ENCODE measurements at regions not wholly inside any gene's neighbourhood (a gene's known extent, or its start where the extent isn't known, plus 50 kb on each side); places are given as distances from the start of the nearest gene placed in this dataset.

- H3K4me1 ChIP-seq (ENCODE audit: control insufficient read depth in 1 of 2, insufficient read depth in 2 of 2, low read length in 2 of 2): peaks cover 4 to 12% of the 10 kb centered on the region in 2 experiments; a peak in 3 of 4 replicates
- TF ChIP-seq EGR1 (IDR thresholded peaks at IDR 0.05; ENCODE audit: low read depth): no peak
- TF ChIP-seq EZH2phosphoT487 (IDR thresholded peaks at IDR 0.05; ENCODE audit: borderline replicate concordance): no peak
- no peak for TF ChIP-seq CEBPB (IDR thresholded peaks at IDR 0.05; ENCODE audit: low read depth)
- no peak for TF ChIP-seq EZH2 (IDR thresholded peaks at IDR 0.05)
- no peak for TF ChIP-seq YY1 (IDR thresholded peaks at IDR 0.05; ENCODE audit: extremely low read depth, insufficient replicate concordance, low read depth, low read length)
- no peak for TF ChIP-seq ATF3 (IDR thresholded peaks at IDR 0.05)
- TF ChIP-seq MAX (IDR thresholded peaks at IDR 0.05): no peak
- no peak for TF ChIP-seq TCF7L2 (IDR thresholded peaks at IDR 0.05; ENCODE audit: borderline replicate concordance, extremely low read depth, insufficient read depth, insufficient read length)
- no peak for TF ChIP-seq RAD21 (IDR thresholded peaks at IDR 0.05; ENCODE audit: low read depth)
- TF ChIP-seq CBX3 (IDR thresholded peaks at IDR 0.05; ENCODE audit: low read depth): no peak
- no peak for TF ChIP-seq ZNF274 (IDR thresholded peaks at IDR 0.05; ENCODE audit: low read depth, low read length)
- no peak for TF ChIP-seq SP1 (IDR thresholded peaks at IDR 0.05; ENCODE audit: low read depth)
- TF ChIP-seq ZBTB33 (IDR thresholded peaks at IDR 0.05; ENCODE audit: extremely low read depth, insufficient replicate concordance, low read length): no peak
- no peak for TF ChIP-seq FOSL1 (IDR thresholded peaks at IDR 0.05; ENCODE audit: low read depth)
- no peak overlapping the region for H3K4me3 ChIP-seq (replicated peaks in 1 of 2; ENCODE audit: low read depth in 1 of 2, low read length in 2 of 2)
- no peak for DNase-seq (ENCODE audit: low read depth, low spot score)
- intact Hi-C loops (cut with micrococcal nuclease): no loop called here
- BruUV-seq (replicated peaks): no TSS peak
- no peaks in the 10 kb centered on the region for H3K9me3 ChIP-seq (ENCODE audit: control insufficient read depth in 1 of 2, insufficient read depth in 1 of 2, low read depth in 1 of 2, low read length in 2 of 2)
- ChIA-PET CTCF (interaction anchor here (1.3 kb wide), 2 partner anchors 23 to 53 kb away, joined by 3 to 5 read pairs; no protein-coding TSS in a partner anchor), POLR2A (no interaction called here), RAD21 (ENCODE audit: low non-redundant PET in 1 of 2, low total read pairs in 2 of 2, uncharacterized antibody in 2 of 2, unreplicated experiment in 2 of 2) (no interaction called here)
- H3K79me2 ChIP-seq (ENCODE audit: insufficient read depth, low read length): no peaks in the 10 kb centered on the region
- H3K9ac ChIP-seq (ENCODE audit: low read length): no peak overlapping the region
- no peaks in the 10 kb centered on the region for H3K27me3 ChIP-seq (ENCODE audit: insufficient read depth, low read length)
- H4K20me1 ChIP-seq (ENCODE audit: insufficient read depth): no peaks in the 10 kb centered on the region
- H3K9me2 ChIP-seq (ENCODE audit: insufficient read depth): no peaks in the 10 kb centered on the region
- no peak for ATAC-seq
- no peak overlapping the region for H3K27ac ChIP-seq (ENCODE audit: low read depth, low read length)
- H3K36me3 ChIP-seq (ENCODE audit: control insufficient read depth in 1 of 2, insufficient read depth in 2 of 2, low read length in 2 of 2): no peaks in the 10 kb centered on the region
- no peak overlapping the region for H2AFZ ChIP-seq (ENCODE audit: low read depth, low read length, poor library complexity, severe bottlenecking)
- H3K4me2 ChIP-seq (ENCODE audit: low read length): no peak overlapping the region
These were observed 130.9 kb upstream of the VPREB1 start for GRCh38 chr22:22113701-22114100.
